Caco-2 (cell line): ENCODE measurements at regions not wholly inside any gene's neighbourhood (a gene's known extent, or its start where the extent isn't known, plus 50 kb on each side); places are given as distances from the start of the nearest gene placed in this dataset.
A peak's percentile ranks its signal among the peaks of the same experiment; 100 is the strongest.

Source experiments
- BruUV-seq: library from RNA; stranded (reverse); fragments of 400-500 nt; replicated peaks from 2 replicates; lab custom pipeline; 2021; lab: Mats Ljungman, UMichigan
- CTCF ChIA-PET: fragments of 300-600 bp; sonication (Branson Sonifier 250); formaldehyde crosslinking; loops from one replicate; lab custom pipeline; 2022; ENCODE audit warnings: antibody characterized with exemption; lab: Charles Lee
- POLR2A ChIA-PET: fragments of 300-600 bp; sonication (Branson Sonifier 250); formaldehyde crosslinking; loops from one replicate; lab custom pipeline; 2022; ENCODE audit warnings: antibody characterized with exemption; lab: Charles Lee
- DNase-seq, 2 experiments: peaks; one replicate each; pipeline versions ENCODE4 v3.0.0 to v3.0.0-alpha.2; 2020 to 2022
- H3K27me3 ChIP-seq: replicated peaks from 2 replicates; pipeline ENCODE4 v1.6.0; 2011; ENCODE audit warnings: low read length; ENCODE audit not compliant: control insufficient read depth, insufficient read depth
- H3K36me3 ChIP-seq: 2 replicates; pipeline ENCODE4 v1.5.1; 2011; ENCODE audit warnings: low read length; ENCODE audit not compliant: control insufficient read depth, insufficient read depth
- H3K4me1 ChIP-seq: fragments of 250-450 bp; sonication (Bioruptor Pico); 2 replicates; pipeline ENCODE4 v1.5.1; 2020; ENCODE audit warnings: mild to moderate bottlenecking
- H3K4me3 ChIP-seq: 2 replicates; pipeline ENCODE4 v1.5.1; 2011; ENCODE audit warnings: low read depth, mild to moderate bottlenecking, control low read depth, low read length
- H3K9me3 ChIP-seq: fragments of 250-450 bp; sonication (Bioruptor Pico); 2 replicates; pipeline ENCODE4 v1.5.1; 2020; ENCODE audit warnings: mild to moderate bottlenecking, moderate library complexity
- H3K27ac Mint-ChIP-seq: one replicate; pipeline ENCODE4 v1.8.0; 2022; ENCODE audit warnings: mixed read lengths; ENCODE audit not compliant: unreplicated experiment
- H3K27me3 Mint-ChIP-seq: one replicate; pipeline ENCODE4 v1.8.0; 2022; ENCODE audit warnings: mixed read lengths; ENCODE audit not compliant: insufficient read depth, unreplicated experiment
- H3K36me3 Mint-ChIP-seq: one replicate; pipeline ENCODE4 v1.8.0; 2022; ENCODE audit warnings: mild to moderate bottlenecking, mixed read lengths; ENCODE audit not compliant: insufficient read depth, unreplicated experiment
- H3K4me1 Mint-ChIP-seq: one replicate; pipeline ENCODE4 v1.8.0; 2022; ENCODE audit warnings: low read depth, mixed read lengths; ENCODE audit not compliant: unreplicated experiment
- H3K4me3 Mint-ChIP-seq: one replicate; pipeline ENCODE4 v1.8.0; 2022; ENCODE audit warnings: mild to moderate bottlenecking, moderate library complexity, mixed read lengths; ENCODE audit not compliant: unreplicated experiment
- H3K9me3 Mint-ChIP-seq: one replicate; pipeline ENCODE4 v1.8.0; 2022; ENCODE audit warnings: mixed read lengths; ENCODE audit not compliant: unreplicated experiment
- intact Hi-C: fragments of 100-400 bp; cut with micrococcal nuclease; formaldehyde crosslinking; loops from one replicate; pipeline ENCODE4 v1.10.0; 2022; ENCODE audit not compliant: unreplicated experiment
- TF ChIP-seq, protein P1 (sequence below), 2 experiments: fragments of 200-600 bp in 1 of 2; IDR thresholded peaks; 1 replicate in 1 of 2; 2 replicates in 1 of 2; pipeline versions ENCODE4 v1.5.1 to v1.8.0; 2011 to 2022; ENCODE audit warnings: antibody characterized with exemption in 1 of 2, control low read depth in 1 of 2, inconsistent platforms in 1 of 2, low read depth in 1 of 2, low read length in 1 of 2, mild to moderate bottlenecking in 1 of 2, moderate library complexity in 1 of 2; ENCODE audit not compliant: insufficient read depth in 1 of 2, severe bottlenecking in 1 of 2, unreplicated experiment in 1 of 2

DNA sequence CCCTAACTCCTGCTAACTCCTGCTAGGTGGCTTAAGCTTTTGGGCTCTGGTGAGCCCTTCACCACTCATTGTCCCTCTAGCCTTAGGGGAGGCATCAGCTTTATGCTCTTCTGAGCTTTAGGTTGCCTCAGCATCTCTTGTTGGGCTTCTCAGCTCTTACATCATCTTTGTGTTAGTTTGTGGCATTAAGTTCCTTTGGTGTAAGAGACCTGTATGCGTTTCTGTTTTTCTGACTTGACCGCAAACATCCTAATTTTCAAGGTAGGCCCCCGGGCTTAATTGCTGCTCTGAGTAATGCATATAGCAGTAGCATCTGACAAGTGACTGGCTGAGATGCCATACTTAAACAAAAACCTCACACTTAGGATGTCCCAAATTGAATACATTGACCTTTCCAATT lies 287.8 kb upstream of the TUT7 start:
- H3K9me3 Mint-ChIP-seq, result no peaks in the 10 kb centered on the region
- ChIA-PET CTCF (interaction anchor here (0.5 kb wide), 1 partner anchor 579 kb away, joined by 3 read pairs; no protein-coding TSS in a partner anchor), POLR2A (no interaction called here)
- no peaks in the 10 kb centered on the region for H3K36me3 Mint-ChIP-seq
- no peak overlapping the region for H3K4me3 Mint-ChIP-seq
- intact Hi-C loops, result loop anchor here (5.0 kb wide), 1 partner anchor 155 kb away; no protein-coding TSS in a partner anchor
- H3K27ac Mint-ChIP-seq, result no peak overlapping the region
- BruUV-seq, result no TSS peak
- peaks cover 1% of the 10 kb centered on the region for H3K27me3 ChIP-seq
- H3K36me3 ChIP-seq, result no peaks in the 10 kb centered on the region
- no peak overlapping the region for H3K4me3 ChIP-seq
- no peaks in the 10 kb centered on the region for H3K9me3 ChIP-seq
- no peak for DNase-seq
- H3K27me3 Mint-ChIP-seq, result peaks cover 19% of the 10 kb centered on the region
- H3K4me1 ChIP-seq, result 0 out of 2 replicates have a peak, but pooled peaks cover 3% of the 10 kb centered on the region
- TF ChIP-seq, protein P1, sequence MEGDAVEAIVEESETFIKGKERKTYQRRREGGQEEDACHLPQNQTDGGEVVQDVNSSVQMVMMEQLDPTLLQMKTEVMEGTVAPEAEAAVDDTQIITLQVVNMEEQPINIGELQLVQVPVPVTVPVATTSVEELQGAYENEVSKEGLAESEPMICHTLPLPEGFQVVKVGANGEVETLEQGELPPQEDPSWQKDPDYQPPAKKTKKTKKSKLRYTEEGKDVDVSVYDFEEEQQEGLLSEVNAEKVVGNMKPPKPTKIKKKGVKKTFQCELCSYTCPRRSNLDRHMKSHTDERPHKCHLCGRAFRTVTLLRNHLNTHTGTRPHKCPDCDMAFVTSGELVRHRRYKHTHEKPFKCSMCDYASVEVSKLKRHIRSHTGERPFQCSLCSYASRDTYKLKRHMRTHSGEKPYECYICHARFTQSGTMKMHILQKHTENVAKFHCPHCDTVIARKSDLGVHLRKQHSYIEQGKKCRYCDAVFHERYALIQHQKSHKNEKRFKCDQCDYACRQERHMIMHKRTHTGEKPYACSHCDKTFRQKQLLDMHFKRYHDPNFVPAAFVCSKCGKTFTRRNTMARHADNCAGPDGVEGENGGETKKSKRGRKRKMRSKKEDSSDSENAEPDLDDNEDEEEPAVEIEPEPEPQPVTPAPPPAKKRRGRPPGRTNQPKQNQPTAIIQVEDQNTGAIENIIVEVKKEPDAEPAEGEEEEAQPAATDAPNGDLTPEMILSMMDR (IDR thresholded peaks at IDR 0.05; ENCODE audit: insufficient read depth in 1 of 2, low read depth in 1 of 2, low read length in 1 of 2, severe bottlenecking in 1 of 2, unreplicated experiment in 1 of 2), result no peak
- no peaks in the 10 kb centered on the region for H3K4me1 Mint-ChIP-seq

GRCh38 chr9:86639899-86640379 lies 285.7 kb upstream of the TUT7 start:
- H3K4me3 Mint-ChIP-seq, result no peak overlapping the region
- no peak overlapping the region for H3K27ac Mint-ChIP-seq
- TF ChIP-seq, protein P1 (IDR thresholded peaks at IDR 0.05; ENCODE audit: insufficient read depth in 1 of 2, low read depth in 1 of 2, low read length in 1 of 2, severe bottlenecking in 1 of 2, unreplicated experiment in 1 of 2), result no peak
- no peaks in the 10 kb centered on the region for H3K36me3 ChIP-seq
- intact Hi-C loops, result loop anchor here (5.0 kb wide), 1 partner anchor 153 kb away; no protein-coding TSS in a partner anchor
- POLR2A ChIA-PET, result no interaction called here
- no peak overlapping the region for H3K4me3 ChIP-seq
- no peaks in the 10 kb centered on the region for H3K9me3 Mint-ChIP-seq
- CTCF ChIA-PET, result no interaction called here
- peak; percentile 37 to 50 for DNase-seq
- 0 out of 2 replicates have a peak, but pooled peaks cover 3% of the 10 kb centered on the region for H3K4me1 ChIP-seq
- BruUV-seq, result no TSS peak
- H3K9me3 ChIP-seq, result no peaks in the 10 kb centered on the region
- H3K4me1 Mint-ChIP-seq, result no peaks in the 10 kb centered on the region
- H3K36me3 Mint-ChIP-seq, result no peaks in the 10 kb centered on the region
- H3K27me3 Mint-ChIP-seq, result peaks cover 22% of the 10 kb centered on the region
- H3K27me3 ChIP-seq, result peaks cover 1% of the 10 kb centered on the region

DNA sequence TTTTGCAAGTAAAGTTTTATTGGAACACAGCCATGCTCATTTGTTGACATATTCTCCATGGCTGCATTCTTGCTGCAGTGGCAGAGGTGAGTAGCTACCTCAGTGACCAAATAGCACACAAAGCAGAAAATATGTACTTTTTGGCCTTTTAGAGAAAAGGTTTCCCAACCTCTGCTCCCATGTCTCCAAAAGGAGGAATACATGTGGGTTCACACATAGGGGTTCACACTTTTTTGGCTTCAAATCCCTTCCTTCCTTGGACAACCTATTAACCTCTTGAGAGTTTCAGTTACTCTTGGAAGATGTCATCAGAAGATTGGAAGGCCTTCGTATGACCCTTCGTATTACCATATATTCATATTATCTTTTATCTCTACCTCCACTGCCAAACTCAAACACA lies 285.1 kb upstream of the TUT7 start:
- Histone ChIP-seq H3K4me3 (no peak overlapping the region), H3K9me3 (no peaks in the 10 kb centered on the region), H3K27me3 (peaks cover 1% of the 10 kb centered on the region; the same call in 1 of the 2 replicates), H3K4me1 (0 out of 2 replicates have a peak, but pooled peaks cover 3% of the 10 kb centered on the region), H3K36me3 (no peaks in the 10 kb centered on the region)
- intact Hi-C loops, result no loop called here
- POLR2A ChIA-PET, result no interaction called here
- peaks cover 22% of the 10 kb centered on the region for H3K27me3 Mint-ChIP-seq
- BruUV-seq, result no TSS peak
- no peak overlapping the region for H3K4me3 Mint-ChIP-seq
- no peak for DNase-seq
- no peak overlapping the region for H3K27ac Mint-ChIP-seq
- no peaks in the 10 kb centered on the region for H3K9me3 Mint-ChIP-seq
- CTCF ChIA-PET, result no interaction called here
- TF ChIP-seq, protein P1 (IDR thresholded peaks at IDR 0.05; ENCODE audit: insufficient read depth in 1 of 2, low read depth in 1 of 2, low read length in 1 of 2, severe bottlenecking in 1 of 2, unreplicated experiment in 1 of 2), result no peak
- H3K36me3 Mint-ChIP-seq, result no peaks in the 10 kb centered on the region
- no peaks in the 10 kb centered on the region for H3K4me1 Mint-ChIP-seq
